Body of pancreas (tissue), 4 donors: ENCODE measurements at regions not wholly inside any gene's neighbourhood (a gene's known extent, or its start where the extent isn't known, plus 50 kb on each side); places are given as distances from the start of the nearest gene placed in this dataset.
"Not testable (repeated sequence)": the region's sequence is repeated elsewhere in the genome, so short reads cannot be mapped to it uniquely, and the experiment has no call there.

ENCODE experiments used
- ATAC-seq: fragments of 150-250 bp; one replicate; pipeline ENCODE4 v1.9.1; 2016
- DNase-seq, 4 donors: peaks; one replicate each; pipeline ENCODE4 v3.0.0-alpha.2; 2019
- H3K27ac ChIP-seq, 4 donors: fragments of 200-600 bp; sonication (generic); 1 replicate in 3 of 4; 2 replicates in 1 of 4; pipeline versions ENCODE4 v1.5.1 to v1.6.1; 2016 to 2019; ENCODE audit warnings: mild to moderate bottlenecking in 1 of 4, mixed read lengths in 1 of 4, moderate library complexity in 1 of 4
- H3K27me3 ChIP-seq, 2 donors: fragments of 200-600 bp; sonication (generic); one replicate each; pipeline ENCODE4 v1.6.0; 2016; ENCODE audit warnings: mild to moderate bottlenecking in 1 of 2
- H3K36me3 ChIP-seq, 2 donors: fragments of 200-600 bp; sonication (generic); replicated peaks in 1 of 2; 2 replicates each; pipeline ENCODE4 v1.5.1; 2016; ENCODE audit warnings: low read depth in 2 of 2; ENCODE audit not compliant: insufficient read depth in 1 of 2
- H3K4me1 ChIP-seq: fragments of 200-600 bp; sonication (generic); one replicate; pipeline ENCODE4 v1.6.0; 2016
- H3K4me3 ChIP-seq, 2 donors: fragments of 200-600 bp; sonication (generic); 1 replicate in 1 of 2; 2 replicates in 1 of 2; pipeline ENCODE4 v1.5.1; 2016 to 2019
- H3K9me3 ChIP-seq, 3 donors: fragments of 200-600 bp; sonication (generic); 1 replicate in 2 of 3; 2 replicates in 1 of 3; pipeline ENCODE4 v1.5.1; 2016
- WGBS, 2 donors: methylation state at CpG; one replicate each; pipeline ENCODE4 v1.1.5; 2017; 5-methylcytosine and 5-hydroxymethylcytosine counted together
- intact Hi-C: fragments of 100-400 bp; cut with DNase I; formaldehyde crosslinking; loops from one replicate; pipeline ENCODE4 v1.15.1; 2023

- H3K9me3 ChIP-seq, ATAC-seq, DNase-seq, H3K4me3 ChIP-seq, H3K4me1 ChIP-seq, H3K27me3 ChIP-seq, H3K27ac ChIP-seq, H3K36me3 ChIP-seq, intact Hi-C loops: not testable (repeated sequence)
- 45 to 56% methylated on average over 6 of the region's 6 CpGs for WGBS, 2 donors
These were observed 681.6 kb downstream of the PRIM2 start for GRCh38 chr6:57998858-57999619.

GRCh38 chr6:58000233-58000632 is 682.8 kb downstream of the PRIM2 start:
- H3K36me3 ChIP-seq, DNase-seq, H3K27ac ChIP-seq, H3K27me3 ChIP-seq, H3K4me1 ChIP-seq, H3K4me3 ChIP-seq, H3K9me3 ChIP-seq, intact Hi-C loops, ATAC-seq: not testable (repeated sequence)
- 37 to 44% methylated on average over 6 of the region's 6 CpGs for WGBS, 2 donors

- H3K9me3 ChIP-seq, H3K4me1 ChIP-seq, intact Hi-C loops, H3K36me3 ChIP-seq, H3K4me3 ChIP-seq, H3K27me3 ChIP-seq, DNase-seq, H3K27ac ChIP-seq, ATAC-seq: not testable (repeated sequence)
These were observed 686.2 kb downstream of the PRIM2 start for GRCh38 chr6:58003417-58004167.

- H3K36me3 ChIP-seq, intact Hi-C loops, H3K4me1 ChIP-seq, H3K4me3 ChIP-seq, DNase-seq, H3K27me3 ChIP-seq, H3K9me3 ChIP-seq, H3K27ac ChIP-seq, ATAC-seq: not testable (repeated sequence)
- 38 to 41% methylated on average over 4 of the region's 4 CpGs for WGBS, 2 donors
These were observed 690.0 kb downstream of the PRIM2 start for GRCh38 chr6:58007334-58008000.

- H3K27me3 ChIP-seq, H3K4me1 ChIP-seq, H3K27ac ChIP-seq, ATAC-seq, H3K4me3 ChIP-seq, H3K9me3 ChIP-seq, H3K36me3 ChIP-seq, DNase-seq, intact Hi-C loops: not testable (repeated sequence)
These were observed 690.5 kb downstream of the PRIM2 start for GRCh38 chr6:58008001-58008335.

GRCh38 chr6:58011954-58012600 is 694.6 kb downstream of the PRIM2 start:
- H3K4me3 ChIP-seq, H3K27ac ChIP-seq, H3K4me1 ChIP-seq, H3K36me3 ChIP-seq, H3K27me3 ChIP-seq, ATAC-seq, H3K9me3 ChIP-seq, DNase-seq, intact Hi-C loops: not testable (repeated sequence)
- 36 to 55% methylated on average over 4 to 8 of the region's 8 CpGs for WGBS, 2 donors

GRCh38 chr6:58016614-58017013 is 699.2 kb downstream of the PRIM2 start:
- ATAC-seq, H3K27me3 ChIP-seq, H3K27ac ChIP-seq, intact Hi-C loops, H3K4me3 ChIP-seq, H3K36me3 ChIP-seq, DNase-seq, H3K9me3 ChIP-seq, H3K4me1 ChIP-seq: not testable (repeated sequence)
- 36 to 37% methylated on average over 4 of the region's 4 CpGs for WGBS, 2 donors

- intact Hi-C loops, H3K27me3 ChIP-seq, ATAC-seq, H3K27ac ChIP-seq, H3K4me3 ChIP-seq, DNase-seq, H3K9me3 ChIP-seq, H3K4me1 ChIP-seq, H3K36me3 ChIP-seq: not testable (repeated sequence)
- 67 to 70% methylated on average over 5 of the region's 5 CpGs for WGBS, 2 donors
These were observed 710.8 kb downstream of the PRIM2 start for GRCh38 chr6:58028188-58028587.

- ATAC-seq, H3K4me3 ChIP-seq, H3K4me1 ChIP-seq, H3K36me3 ChIP-seq, H3K27me3 ChIP-seq, H3K9me3 ChIP-seq, DNase-seq, intact Hi-C loops, H3K27ac ChIP-seq: not testable (repeated sequence)
- 71 to 76% methylated on average over 11 of the region's 11 CpGs for WGBS, 2 donors
These were observed 720.8 kb downstream of the PRIM2 start for GRCh38 chr6:58038213-58038612.

GRCh38 chr6:58046584-58046983 is 729.2 kb downstream of the PRIM2 start:
- H3K9me3 ChIP-seq, ATAC-seq, H3K4me3 ChIP-seq, H3K27ac ChIP-seq, DNase-seq, H3K36me3 ChIP-seq, H3K27me3 ChIP-seq, H3K4me1 ChIP-seq, intact Hi-C loops: not testable (repeated sequence)
- no CpG with 5 or more reads among the region's 1 CpG for WGBS, 2 donors

GRCh38 chr6:58047389-58047788 is 730.0 kb downstream of the PRIM2 start:
- intact Hi-C loops, H3K4me3 ChIP-seq, DNase-seq, ATAC-seq, H3K9me3 ChIP-seq, H3K36me3 ChIP-seq, H3K27me3 ChIP-seq, H3K4me1 ChIP-seq, H3K27ac ChIP-seq: not testable (repeated sequence)
- WGBS, 2 donors = 33 to 34% methylated on average over 3 of the region's 3 CpGs
